Hematopoietic multipotent progenitor cell (in vitro differentiated cells): ENCODE measurements at regions not wholly inside any gene's neighbourhood (a gene's known extent, or its start where the extent isn't known, plus 50 kb on each side); places are given as distances from the start of the nearest gene placed in this dataset.

Experiments
- DNase-seq, 3 donors: peaks; one replicate each; pipeline ENCODE4 v3.0.0-alpha.2; 2011 to 2015; ENCODE audit warnings: low read depth in 2 of 3, low spot score in 2 of 3

- no peak for DNase-seq
These were observed 1038.3 kb downstream of the AMY1C start for GRCh38 chr1:104787866-104788510.

DNA sequence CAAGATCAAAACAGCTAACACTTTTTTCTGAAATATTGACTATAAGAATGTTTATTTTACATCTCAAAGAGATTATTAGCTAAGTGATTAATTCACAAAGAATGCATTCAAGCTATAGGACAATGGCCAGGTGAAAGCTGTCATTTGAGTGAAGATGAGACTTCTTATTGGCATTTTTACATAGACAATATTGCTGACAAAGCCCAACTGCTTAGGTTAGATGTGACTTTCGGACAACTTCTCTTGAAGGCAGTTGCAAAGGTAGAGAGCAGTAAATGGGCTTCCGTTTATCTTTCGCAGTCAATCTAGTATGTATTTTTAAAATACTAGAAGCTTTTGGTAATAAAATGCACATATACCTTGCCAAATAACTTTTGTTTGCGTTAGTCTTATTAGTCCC is 1041.3 kb downstream of the AMY1C start:
- no peak for DNase-seq

DNA sequence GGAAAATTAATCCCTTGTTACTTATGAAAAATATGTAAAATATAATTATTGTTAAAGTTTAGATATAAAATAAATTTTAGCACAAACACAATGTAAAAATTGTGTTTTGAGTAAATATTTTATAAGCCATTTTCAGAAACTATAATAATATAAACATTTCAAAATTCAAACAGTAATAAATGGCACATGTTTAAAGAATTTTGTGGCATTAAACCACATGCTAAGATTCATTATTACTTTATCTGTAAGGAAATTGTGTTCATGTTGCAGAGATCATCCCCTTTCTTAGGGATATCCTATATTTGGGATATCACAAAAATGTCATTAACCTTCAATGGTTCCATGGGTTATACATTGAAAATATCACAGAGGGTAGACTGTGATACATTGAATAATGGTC is 1044.3 kb downstream of the AMY1C start:
- no peak for DNase-seq

DNA sequence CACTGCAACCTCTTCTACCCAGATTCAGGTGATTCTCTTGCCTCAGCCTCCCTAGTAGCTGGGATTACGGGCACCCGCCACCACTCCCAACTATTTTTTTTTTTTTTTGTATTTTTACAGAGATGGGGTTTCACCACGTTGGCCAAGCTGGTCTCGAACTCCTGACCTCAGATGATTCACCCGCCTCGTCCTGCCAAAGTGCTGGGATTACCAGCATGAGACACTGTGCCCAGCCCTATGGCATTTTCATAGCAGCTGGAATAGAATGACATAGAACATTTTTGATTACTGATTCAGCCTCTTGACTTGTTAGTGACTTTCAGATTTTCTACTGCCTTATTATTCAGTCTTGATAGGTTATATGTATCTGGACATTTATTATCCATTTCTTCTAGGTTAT is 1046.2 kb downstream of the AMY1C start:
- DNase-seq: no peak

- DNase-seq: no peak
These were observed 1048.3 kb downstream of the AMY1C start for GRCh38 chr1:104797982-104798381.

- no peak for DNase-seq
These were observed 1051.6 kb downstream of the AMY1C start for GRCh38 chr1:104801344-104801743.

DNA sequence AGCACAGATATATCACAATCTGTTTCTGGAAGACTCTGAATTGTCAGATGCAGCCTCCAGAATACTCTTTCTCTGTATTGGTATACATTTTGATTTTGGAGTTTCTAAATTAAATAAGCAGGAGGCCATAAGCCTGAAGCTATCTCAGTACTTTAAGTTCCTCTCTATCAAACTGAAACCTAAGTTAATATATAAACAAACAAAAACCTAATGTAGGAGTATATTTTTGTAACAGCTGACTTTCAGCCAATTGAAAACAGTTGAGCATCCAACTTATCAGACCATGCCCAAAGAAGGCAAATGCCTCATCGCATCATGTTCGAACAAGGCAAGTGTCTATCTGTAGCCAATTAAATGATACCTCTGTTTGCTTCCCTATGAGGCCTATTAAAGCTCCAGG is 1054.4 kb downstream of the AMY1C start:
- no peak for DNase-seq

- DNase-seq: no peak
These were observed 1057.9 kb downstream of the AMY1C start for GRCh38 chr1:104807590-104807989.

DNA sequence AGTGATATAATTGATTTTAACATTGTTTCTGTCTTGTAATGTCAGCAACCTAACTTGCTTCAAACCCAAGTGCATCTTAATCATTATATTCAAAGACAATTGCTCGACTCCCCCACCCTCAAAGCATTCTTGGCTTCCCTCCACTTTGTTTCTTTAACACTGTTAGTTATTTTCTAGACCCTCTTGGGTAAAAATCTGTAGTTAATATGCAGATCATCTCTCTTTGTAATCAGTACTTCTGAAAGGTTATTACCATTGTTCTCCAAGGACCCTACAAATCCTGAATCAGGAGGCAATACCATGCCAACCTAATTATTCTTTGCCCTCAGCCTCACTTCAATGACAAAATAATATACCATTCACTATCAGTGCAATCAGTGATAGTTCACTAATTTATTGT is 1075.7 kb downstream of the AMY1C start:
- no peak for DNase-seq

DNA sequence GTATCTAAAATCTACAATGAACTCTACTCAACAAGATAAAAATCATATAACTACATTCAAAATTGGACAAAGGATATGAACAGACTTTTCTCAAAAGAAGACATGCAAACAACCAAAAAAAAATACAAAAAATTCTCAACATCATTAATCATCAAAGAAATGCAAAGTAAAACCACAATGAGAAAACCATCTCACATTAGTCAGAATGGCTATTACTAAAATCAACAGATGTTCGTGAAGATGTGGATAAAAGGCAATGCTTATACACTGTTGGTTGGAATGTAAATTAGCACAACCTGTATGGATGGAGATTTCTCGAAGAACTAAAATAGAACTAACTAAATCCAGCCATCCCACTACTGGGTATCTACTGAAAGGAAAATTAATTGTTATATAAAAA is 1080.8 kb downstream of the AMY1C start:
- no peak for DNase-seq

DNA sequence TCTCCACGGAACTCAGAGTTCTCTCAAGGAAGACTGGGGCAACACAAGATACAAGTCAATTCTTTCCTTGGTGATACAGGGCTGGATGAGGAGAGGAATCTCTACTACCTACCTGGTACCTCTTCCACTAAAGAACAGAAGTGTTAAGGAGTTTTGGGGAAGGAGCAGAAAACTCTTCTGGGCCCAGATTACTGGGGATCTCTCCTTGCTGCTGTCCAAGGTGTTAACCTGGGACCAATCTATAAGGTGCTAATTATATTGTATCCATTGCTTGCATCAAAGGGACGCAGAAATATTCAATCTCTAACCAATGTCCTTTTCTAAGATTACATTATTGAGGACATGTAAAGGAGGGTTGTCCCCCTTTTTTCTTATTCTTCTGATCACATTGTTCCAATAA is 1102.5 kb downstream of the AMY1C start:
- DNase-seq: no peak

- DNase-seq: no peak
These were observed 1103.6 kb downstream of the AMY1C start for GRCh38 chr1:104853276-104853675.

- DNase-seq: no peak
These were observed 1104.8 kb downstream of the AMY1C start for GRCh38 chr1:104854529-104854928.

GRCh38 chr1:104855550-104855949 is 1105.9 kb downstream of the AMY1C start:
- no peak for DNase-seq

GRCh38 chr1:104856091-104856490 is 1106.4 kb downstream of the AMY1C start:
- DNase-seq: no peak

DNA sequence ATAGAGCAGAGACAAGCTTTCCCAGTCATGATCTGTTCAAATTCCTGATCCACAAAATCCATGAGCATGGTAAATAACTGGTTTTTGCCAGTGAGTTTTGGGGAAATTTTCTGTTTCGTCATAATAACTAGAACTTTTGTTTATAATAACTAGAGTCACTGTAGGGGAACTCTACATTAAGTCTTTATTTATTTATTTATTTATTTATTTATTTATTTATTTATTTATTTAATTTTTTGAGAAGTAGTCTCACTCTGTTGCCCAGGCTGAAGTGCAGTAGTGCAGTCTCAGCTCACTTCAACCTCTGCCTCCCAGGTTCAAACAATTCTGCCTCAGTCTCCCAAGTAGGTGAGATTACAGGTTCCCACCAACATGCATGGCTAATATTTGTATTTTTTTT is 1106.8 kb downstream of the AMY1C start:
- DNase-seq: no peak

DNA sequence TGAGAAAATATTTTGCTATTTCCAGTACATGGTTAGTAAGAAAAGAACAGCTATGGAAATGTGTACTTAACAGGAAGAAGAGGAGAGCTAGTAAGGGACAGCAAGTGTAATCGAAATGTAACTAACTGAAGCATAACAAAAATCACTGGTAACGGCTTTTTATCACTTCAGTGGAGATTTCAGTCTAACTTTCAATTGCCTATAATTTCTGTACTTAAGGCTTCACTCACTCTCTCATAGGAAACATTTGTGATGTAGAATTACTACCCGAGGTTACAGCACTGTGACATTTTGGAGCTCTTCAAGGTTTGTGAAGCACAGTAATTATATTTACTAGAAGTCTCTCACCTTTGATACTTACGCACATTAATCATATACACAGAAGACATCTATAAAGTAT is 1119.1 kb downstream of the AMY1C start:
- DNase-seq: no peak

GRCh38 chr1:104874044-104874443 is 1124.3 kb downstream of the AMY1C start:
- DNase-seq: no peak

- no peak for DNase-seq
These were observed 1128.7 kb downstream of the AMY1C start for GRCh38 chr1:104878203-104878909.

- DNase-seq: no peak
These were observed 1135.2 kb downstream of the AMY1C start for GRCh38 chr1:104884939-104885338.

DNA sequence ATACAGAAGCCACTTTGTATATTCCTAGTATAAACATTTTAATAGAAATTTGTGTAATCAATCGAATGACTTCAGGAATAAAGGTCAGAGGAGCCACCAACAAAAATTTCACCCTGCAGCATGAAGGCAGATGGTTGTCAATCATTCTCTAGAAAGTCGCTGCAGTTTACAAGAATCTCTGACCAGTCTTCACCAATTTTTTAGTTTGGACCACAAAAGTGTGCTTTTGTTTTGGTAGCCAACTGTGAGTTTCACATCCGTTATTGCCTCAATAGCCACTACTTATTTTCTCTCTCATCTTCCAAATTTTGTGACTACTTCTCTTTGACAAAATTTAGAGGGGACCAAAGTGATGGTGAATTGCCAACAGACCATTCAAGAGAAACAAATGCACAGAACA is 1155.6 kb downstream of the AMY1C start:
- DNase-seq: no peak

- DNase-seq: no peak
These were observed 1156.4 kb downstream of the AMY1C start for GRCh38 chr1:104906141-104906540.

DNA sequence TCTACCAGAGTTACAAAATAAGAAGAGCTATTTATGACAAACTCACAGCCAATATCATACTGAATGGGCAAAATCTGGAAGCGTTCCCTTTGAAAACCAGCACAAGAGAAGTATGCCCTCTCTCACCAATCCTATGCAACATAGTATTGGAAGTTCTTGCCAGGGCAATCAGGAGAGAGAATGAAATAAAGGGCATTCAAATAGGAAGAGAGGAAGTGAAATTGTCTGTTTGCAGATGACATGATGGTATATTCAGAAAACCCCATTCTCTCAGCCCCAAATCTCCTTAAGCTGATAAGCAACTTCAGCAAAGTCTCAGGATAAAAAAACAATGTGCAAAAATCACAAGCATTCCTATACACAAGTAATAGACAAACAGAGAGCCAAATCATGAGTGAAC is 1169.5 kb downstream of the AMY1C start:
- DNase-seq: no peak
